OCI-LY1 (cell line): ENCODE measurements at regions not wholly inside any gene's neighbourhood (a gene's known extent, or its start where the extent isn't known, plus 50 kb on each side); places are given as distances from the start of the nearest gene placed in this dataset.

Experiments used
- H2AFZ ChIP-seq: fragments of 200-600 bp; sonication (generic), shearing (Covaris generic); 2 replicates; pipeline ENCODE4 v1.6.0; 2014; ENCODE audit warnings: antibody characterized with exemption, mild to moderate bottlenecking, low read length
- H3F3A ChIP-seq: fragments of 200-600 bp; sonication (generic), shearing (Covaris generic); 2 replicates; pipeline ENCODE4 v1.6.0; 2014; ENCODE audit warnings: mild to moderate bottlenecking, antibody characterized with exemption, low read length, moderate library complexity; ENCODE audit not compliant: insufficient read depth
- H3K27ac ChIP-seq: fragments of 200-600 bp; sonication (generic); 2 replicates; pipeline ENCODE4 v1.5.1; 2014; ENCODE audit warnings: low read length, mixed run types, mild to moderate bottlenecking, low read depth; ENCODE audit not compliant: poor library complexity, severe bottlenecking
- H3K27me3 ChIP-seq: fragments of 200-600 bp; sonication (generic); 2 replicates; pipeline ENCODE4 v1.6.0; 2014; ENCODE audit warnings: antibody characterized with exemption, mild to moderate bottlenecking, low read length, moderate library complexity; ENCODE audit not compliant: insufficient read depth
- H3K36me3 ChIP-seq: fragments of 200-600 bp; sonication (generic); 2 replicates; pipeline ENCODE4 v1.6.1; 2014; ENCODE audit warnings: mild to moderate bottlenecking, antibody characterized with exemption, low read length, moderate library complexity, mixed read lengths; ENCODE audit not compliant: insufficient read depth
- H3K4me1 ChIP-seq: fragments of 200-600 bp; sonication (generic); 2 replicates; pipeline ENCODE4 v1.5.1; 2014; ENCODE audit warnings: mild to moderate bottlenecking, low read length, moderate library complexity; ENCODE audit not compliant: insufficient read depth, severe bottlenecking
- H3K4me2 ChIP-seq: fragments of 200-600 bp; sonication (generic), shearing (Covaris generic); 2 replicates; pipeline ENCODE4 v1.6.1; 2014; ENCODE audit warnings: low read length
- H3K4me3 ChIP-seq: fragments of 200-600 bp; sonication (generic); 2 replicates; pipeline ENCODE4 v1.5.1; 2014; ENCODE audit warnings: low read length, low read depth, mild to moderate bottlenecking, mixed read lengths; ENCODE audit not compliant: poor library complexity, severe bottlenecking
- H3K79me2 ChIP-seq: fragments of 200-600 bp; shearing (Covaris generic); 2 replicates; pipeline ENCODE4 v1.6.1; 2016; ENCODE audit warnings: mixed run types, low read length, mixed read lengths; ENCODE audit not compliant: insufficient read depth
- H3K9ac ChIP-seq: fragments of 200-600 bp; sonication (generic), shearing (Covaris generic); 2 replicates; pipeline ENCODE4 v1.6.1; 2014; ENCODE audit warnings: mild to moderate bottlenecking, low read length, mixed read lengths
- H3K9me2 ChIP-seq: fragments of 200-600 bp; sonication (generic), shearing (Covaris generic); 2 replicates; pipeline ENCODE4 v1.6.1; 2014; ENCODE audit warnings: low read depth, mild to moderate bottlenecking, low read length, mixed read lengths
- H3K9me3 ChIP-seq: fragments of 200-600 bp; shearing (Covaris generic); 2 replicates; pipeline ENCODE4 v1.6.1; 2014; ENCODE audit warnings: low read length, mixed read lengths
- H4K20me1 ChIP-seq: fragments of 200-600 bp; sonication (generic), shearing (Covaris generic); 2 replicates; pipeline ENCODE4 v1.6.0; 2016; ENCODE audit warnings: mild to moderate bottlenecking, low read length; ENCODE audit not compliant: insufficient read depth
- CTCF ChIP-seq: fragments of 200-600 bp; sonication (generic), shearing (Covaris generic); IDR thresholded peaks from 2 replicates; pipeline ENCODE4 v1.5.1; 2017; ENCODE audit warnings: mild to moderate bottlenecking, antibody characterized with exemption, low read length, moderate library complexity, mixed read lengths
- EZH2 ChIP-seq: fragments of 200-600 bp; sonication (generic), shearing (Covaris generic); IDR thresholded peaks from 2 replicates; pipeline ENCODE4 v1.8.0; 2017; ENCODE audit warnings: borderline replicate concordance, mixed run types, mild to moderate bottlenecking, antibody characterized with exemption, low read length, moderate library complexity, mixed read lengths

- no peaks in the 10 kb centered on the region for H3K9me2 ChIP-seq
- H3K9ac ChIP-seq: no peak overlapping the region
- H4K20me1 ChIP-seq: no peaks in the 10 kb centered on the region
- H3K9me3 ChIP-seq: no peaks in the 10 kb centered on the region
- no peak overlapping the region for H3K27ac ChIP-seq
- TF ChIP-seq EZH2 (no peak), CTCF (no peak)
- H3K79me2 ChIP-seq: no peaks in the 10 kb centered on the region
- H3F3A ChIP-seq: no peaks in the 10 kb centered on the region
- no peak overlapping the region for H3K4me3 ChIP-seq
- H3K4me1 ChIP-seq: no peaks in the 10 kb centered on the region
- H3K4me2 ChIP-seq: no peak overlapping the region
- no peaks in the 10 kb centered on the region for H3K36me3 ChIP-seq
- no peak overlapping the region for H2AFZ ChIP-seq
- no peaks in the 10 kb centered on the region for H3K27me3 ChIP-seq
Observed at GRCh38 chr3:99069973-99070372, 168.5 kb upstream of the DCBLD2 start.

GRCh38 chr3:99066863-99067262 is 165.4 kb upstream of the DCBLD2 start:
- H3K27ac ChIP-seq: no peak overlapping the region

GRCh38 chr3:99049164-99049563 is 147.7 kb upstream of the DCBLD2 start:
- Histone ChIP-seq H3K4me3 (no peak overlapping the region), H3K9me3 (no peaks in the 10 kb centered on the region)

More at GRCh38 chr3:99066863-99067262, 165.4 kb upstream of the DCBLD2 start:
- no peak overlapping the region for H3K4me3 ChIP-seq
- H2AFZ ChIP-seq: no peak overlapping the region
- H3K36me3 ChIP-seq: no peaks in the 10 kb centered on the region
- H3F3A ChIP-seq: no peaks in the 10 kb centered on the region
- no peaks in the 10 kb centered on the region for H3K79me2 ChIP-seq
- H3K27me3 ChIP-seq: no peaks in the 10 kb centered on the region
- H3K9me3 ChIP-seq: no peaks in the 10 kb centered on the region
- H3K9me2 ChIP-seq: no peaks in the 10 kb centered on the region
- H3K4me1 ChIP-seq: no peaks in the 10 kb centered on the region
- no peak overlapping the region for H3K4me2 ChIP-seq
- no peak overlapping the region for H3K9ac ChIP-seq
- TF ChIP-seq EZH2 (no peak), CTCF (no peak)
- H4K20me1 ChIP-seq: no peaks in the 10 kb centered on the region

More at GRCh38 chr3:99049164-99049563, 147.7 kb upstream of the DCBLD2 start:
- H3K36me3 ChIP-seq: no peaks in the 10 kb centered on the region
- H4K20me1 ChIP-seq: no peaks in the 10 kb centered on the region
- H3K27me3 ChIP-seq: no peaks in the 10 kb centered on the region
- H3F3A ChIP-seq: no peaks in the 10 kb centered on the region
- no peak overlapping the region for H2AFZ ChIP-seq
- no peaks in the 10 kb centered on the region for H3K4me1 ChIP-seq
- no peak overlapping the region for H3K4me2 ChIP-seq
- TF ChIP-seq EZH2 (no peak), CTCF (no peak)
- no peak overlapping the region for H3K27ac ChIP-seq
- no peaks in the 10 kb centered on the region for H3K79me2 ChIP-seq
- H3K9ac ChIP-seq: no peak overlapping the region
- no peaks in the 10 kb centered on the region for H3K9me2 ChIP-seq
